ENCODE measurements at regions not wholly inside any gene's neighbourhood (a gene's known extent, or its start where the extent isn't known, plus 50 kb on each side); places are given as distances from the start of the nearest gene placed in this dataset.

DNA sequence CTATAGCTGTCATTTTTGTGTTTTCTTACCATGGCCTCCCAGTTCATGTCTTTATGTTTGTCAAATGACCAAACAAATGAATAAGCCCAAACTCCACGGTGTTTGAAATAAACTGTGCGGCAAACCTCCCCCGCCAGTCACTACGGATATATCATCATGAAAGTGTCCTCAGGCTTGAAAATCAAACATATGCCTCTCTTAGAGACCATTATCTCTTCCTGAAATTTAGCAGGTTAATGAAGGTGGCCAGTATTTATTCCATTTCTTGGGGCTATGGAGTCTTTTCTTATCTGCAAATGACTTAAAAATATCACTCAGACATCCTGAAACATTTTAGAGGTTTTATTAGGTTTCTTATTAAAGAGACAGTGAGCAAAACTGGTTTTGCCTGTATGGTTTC, 610.3 kb upstream of the CDH5 start:
- H3K9me3 ChIP-seq (ENCODE audit: control insufficient read depth, low read length) = no peaks in the 10 kb centered on the region
- H3K4me1 ChIP-seq (ENCODE audit: control insufficient read depth, insufficient read depth, low read length, poor library complexity, severe bottlenecking) = no peaks in the 10 kb centered on the region
- H3K27me3 ChIP-seq (replicated peaks; ENCODE audit: control insufficient read depth, insufficient read depth, low read length, poor library complexity, severe bottlenecking) = no peaks in the 10 kb centered on the region
- no peak overlapping the region for H3K27ac ChIP-seq (ENCODE audit: insufficient read depth, low read length, poor library complexity, severe bottlenecking)
- no peak for DNase-seq
- H3K36me3 ChIP-seq (ENCODE audit: control insufficient read depth, insufficient read depth, low read length) = no peaks in the 10 kb centered on the region
- no peak overlapping the region for H3K4me3 ChIP-seq (ENCODE audit: insufficient read depth, low read depth, low read length, poor library complexity, severe bottlenecking)

- Histone ChIP-seq H3K4me1 (ENCODE audit: control insufficient read depth, insufficient read depth, low read length, poor library complexity, severe bottlenecking) (no peaks in the 10 kb centered on the region), H3K36me3 (ENCODE audit: control insufficient read depth, insufficient read depth, low read length) (no peaks in the 10 kb centered on the region), H3K9me3 (ENCODE audit: control insufficient read depth, low read length) (no peaks in the 10 kb centered on the region), H3K4me3 (ENCODE audit: insufficient read depth, low read depth, low read length, poor library complexity, severe bottlenecking) (no peak overlapping the region), H3K27ac (ENCODE audit: insufficient read depth, low read length, poor library complexity, severe bottlenecking) (no peak overlapping the region), H3K27me3 (replicated peaks; ENCODE audit: control insufficient read depth, insufficient read depth, low read length, poor library complexity, severe bottlenecking) (no peaks in the 10 kb centered on the region)
- DNase-seq = no peak
Measured at GRCh38 chr16:65754820-65755691, 611.4 kb upstream of the CDH5 start.

DNA sequence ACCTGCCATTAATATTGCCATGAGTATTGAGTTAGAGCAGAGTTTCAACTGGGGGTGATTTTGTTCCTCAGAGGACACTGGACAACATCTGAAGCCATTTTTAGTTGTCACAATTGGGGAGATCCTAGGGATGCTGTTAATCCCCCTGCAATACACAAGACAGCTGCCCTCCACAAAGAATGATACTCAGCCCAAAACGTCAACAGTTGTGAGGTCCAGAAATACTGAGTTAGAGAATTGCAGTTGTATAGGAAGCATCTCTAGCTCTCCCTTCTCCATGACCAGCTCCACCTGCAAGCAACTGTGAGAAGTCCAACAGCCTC, 614.0 kb upstream of the CDH5 start:
- H3K27ac ChIP-seq (ENCODE audit: insufficient read depth, low read length, poor library complexity, severe bottlenecking) = no peak overlapping the region
- H3K4me1 ChIP-seq (ENCODE audit: control insufficient read depth, insufficient read depth, low read length, poor library complexity, severe bottlenecking) = no peaks in the 10 kb centered on the region
- H3K36me3 ChIP-seq (ENCODE audit: control insufficient read depth, insufficient read depth, low read length) = no peaks in the 10 kb centered on the region
- no peaks in the 10 kb centered on the region for H3K9me3 ChIP-seq (ENCODE audit: control insufficient read depth, low read length)
- H3K4me3 ChIP-seq (ENCODE audit: insufficient read depth, low read depth, low read length, poor library complexity, severe bottlenecking) = no peak overlapping the region
- H3K27me3 ChIP-seq (replicated peaks; ENCODE audit: control insufficient read depth, insufficient read depth, low read length, poor library complexity, severe bottlenecking) = no peaks in the 10 kb centered on the region
- no peak for DNase-seq

- H3K36me3 ChIP-seq (ENCODE audit: control insufficient read depth, insufficient read depth, low read length) = no peaks in the 10 kb centered on the region
- H3K27me3 ChIP-seq (replicated peaks; ENCODE audit: control insufficient read depth, insufficient read depth, low read length, poor library complexity, severe bottlenecking) = no peaks in the 10 kb centered on the region
- no peaks in the 10 kb centered on the region for H3K4me1 ChIP-seq (ENCODE audit: control insufficient read depth, insufficient read depth, low read length, poor library complexity, severe bottlenecking)
- no peaks in the 10 kb centered on the region for H3K9me3 ChIP-seq (ENCODE audit: control insufficient read depth, low read length)
- no peak for DNase-seq
- no peak overlapping the region for H3K4me3 ChIP-seq (ENCODE audit: insufficient read depth, low read depth, low read length, poor library complexity, severe bottlenecking)
- H3K27ac ChIP-seq (ENCODE audit: insufficient read depth, low read length, poor library complexity, severe bottlenecking) = no peak overlapping the region
Measured at GRCh38 chr16:65751622-65752521, 614.6 kb upstream of the CDH5 start.

- no peak for DNase-seq
- Histone ChIP-seq H3K36me3 (ENCODE audit: control insufficient read depth, insufficient read depth, low read length) (no peaks in the 10 kb centered on the region), H3K27ac (ENCODE audit: insufficient read depth, low read length, poor library complexity, severe bottlenecking) (no peak overlapping the region), H3K27me3 (replicated peaks; ENCODE audit: control insufficient read depth, insufficient read depth, low read length, poor library complexity, severe bottlenecking) (no peaks in the 10 kb centered on the region), H3K4me1 (ENCODE audit: control insufficient read depth, insufficient read depth, low read length, poor library complexity, severe bottlenecking) (no peaks in the 10 kb centered on the region), H3K9me3 (ENCODE audit: control insufficient read depth, low read length) (no peaks in the 10 kb centered on the region), H3K4me3 (ENCODE audit: insufficient read depth, low read depth, low read length, poor library complexity, severe bottlenecking) (no peak overlapping the region)
Measured at GRCh38 chr16:65749506-65749905, 617.0 kb upstream of the CDH5 start.

DNA sequence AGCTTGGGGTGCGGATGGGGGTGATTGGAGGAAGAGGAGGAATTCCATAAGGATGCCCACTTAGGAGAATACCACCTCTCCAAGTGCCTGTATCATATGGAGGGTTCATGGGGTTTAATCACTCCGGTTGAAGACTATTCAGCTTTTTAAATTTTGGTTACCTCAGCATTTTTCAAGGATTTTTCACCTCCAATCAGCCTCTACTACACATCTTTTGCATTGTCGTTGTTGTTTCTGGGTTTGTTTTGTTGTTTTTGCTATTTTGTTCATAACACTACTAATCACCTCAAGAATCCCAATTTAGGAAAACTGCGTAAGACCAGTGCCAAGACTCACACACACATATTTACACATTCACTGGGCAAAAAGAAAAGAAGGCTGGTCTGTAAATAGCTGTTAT, 619.5 kb upstream of the CDH5 start:
- DNase-seq = no peak
- Histone ChIP-seq H3K4me3 (ENCODE audit: insufficient read depth, low read depth, low read length, poor library complexity, severe bottlenecking) (no peak overlapping the region), H3K4me1 (ENCODE audit: control insufficient read depth, insufficient read depth, low read length, poor library complexity, severe bottlenecking) (no peaks in the 10 kb centered on the region), H3K36me3 (ENCODE audit: control insufficient read depth, insufficient read depth, low read length) (no peaks in the 10 kb centered on the region), H3K27ac (ENCODE audit: insufficient read depth, low read length, poor library complexity, severe bottlenecking) (no peak overlapping the region), H3K27me3 (replicated peaks; ENCODE audit: control insufficient read depth, insufficient read depth, low read length, poor library complexity, severe bottlenecking) (no peaks in the 10 kb centered on the region), H3K9me3 (ENCODE audit: control insufficient read depth, low read length) (no peaks in the 10 kb centered on the region)

GRCh38 chr16:65745201-65745708, 621.2 kb upstream of the CDH5 start:
- Histone ChIP-seq H3K27ac (ENCODE audit: insufficient read depth, low read length, poor library complexity, severe bottlenecking) (no peak overlapping the region), H3K4me1 (ENCODE audit: control insufficient read depth, insufficient read depth, low read length, poor library complexity, severe bottlenecking) (no peaks in the 10 kb centered on the region), H3K36me3 (ENCODE audit: control insufficient read depth, insufficient read depth, low read length) (no peaks in the 10 kb centered on the region), H3K4me3 (ENCODE audit: insufficient read depth, low read depth, low read length, poor library complexity, severe bottlenecking) (no peak overlapping the region), H3K9me3 (ENCODE audit: control insufficient read depth, low read length) (no peaks in the 10 kb centered on the region), H3K27me3 (replicated peaks; ENCODE audit: control insufficient read depth, insufficient read depth, low read length, poor library complexity, severe bottlenecking) (no peaks in the 10 kb centered on the region)
- DNase-seq = no peak

GRCh38 chr16:65744401-65744800, 622.1 kb upstream of the CDH5 start:
- H3K9me3 ChIP-seq (ENCODE audit: control insufficient read depth, low read length) = no peaks in the 10 kb centered on the region
- H3K36me3 ChIP-seq (ENCODE audit: control insufficient read depth, insufficient read depth, low read length) = no peaks in the 10 kb centered on the region
- no peak overlapping the region for H3K27ac ChIP-seq (ENCODE audit: insufficient read depth, low read length, poor library complexity, severe bottlenecking)

DNA sequence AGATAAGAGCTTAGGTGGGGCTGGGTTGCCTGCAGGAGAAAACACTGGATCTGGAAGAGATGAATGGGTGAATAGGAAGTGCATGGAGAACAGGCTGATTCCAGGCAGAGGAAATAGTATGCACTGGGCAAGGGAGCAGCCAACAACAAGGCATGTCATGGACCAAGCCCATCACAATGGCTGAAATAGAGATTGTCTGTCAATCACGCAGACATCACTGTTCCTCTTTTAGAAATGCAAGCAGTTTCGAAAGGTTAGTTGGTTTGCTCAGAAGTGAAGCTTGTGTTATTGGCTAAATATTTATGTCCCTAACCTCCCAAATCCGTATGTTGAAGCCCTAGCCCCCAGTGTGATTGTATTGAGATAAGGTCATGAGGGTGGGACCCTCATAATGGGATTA, 621.7 kb upstream of the CDH11 start:
- no peak overlapping the region for H3K4me3 ChIP-seq (ENCODE audit: insufficient read depth, low read depth, low read length, poor library complexity, severe bottlenecking)
- H3K9me3 ChIP-seq (ENCODE audit: control insufficient read depth, low read length) = no peaks in the 10 kb centered on the region
- H3K4me1 ChIP-seq (ENCODE audit: control insufficient read depth, insufficient read depth, low read length, poor library complexity, severe bottlenecking) = no peaks in the 10 kb centered on the region
- H3K27me3 ChIP-seq (replicated peaks; ENCODE audit: control insufficient read depth, insufficient read depth, low read length, poor library complexity, severe bottlenecking) = no peaks in the 10 kb centered on the region
- no peak overlapping the region for H3K27ac ChIP-seq (ENCODE audit: insufficient read depth, low read length, poor library complexity, severe bottlenecking)
- DNase-seq = no peak
- H3K36me3 ChIP-seq (ENCODE audit: control insufficient read depth, insufficient read depth, low read length) = no peaks in the 10 kb centered on the region

More at GRCh38 chr16:65744401-65744800, 622.1 kb upstream of the CDH5 start:
- no peak for DNase-seq
- no peaks in the 10 kb centered on the region for H3K27me3 ChIP-seq (replicated peaks; ENCODE audit: control insufficient read depth, insufficient read depth, low read length, poor library complexity, severe bottlenecking)
- H3K4me3 ChIP-seq (ENCODE audit: insufficient read depth, low read depth, low read length, poor library complexity, severe bottlenecking) = no peak overlapping the region
- H3K4me1 ChIP-seq (ENCODE audit: control insufficient read depth, insufficient read depth, low read length, poor library complexity, severe bottlenecking) = no peaks in the 10 kb centered on the region

DNA sequence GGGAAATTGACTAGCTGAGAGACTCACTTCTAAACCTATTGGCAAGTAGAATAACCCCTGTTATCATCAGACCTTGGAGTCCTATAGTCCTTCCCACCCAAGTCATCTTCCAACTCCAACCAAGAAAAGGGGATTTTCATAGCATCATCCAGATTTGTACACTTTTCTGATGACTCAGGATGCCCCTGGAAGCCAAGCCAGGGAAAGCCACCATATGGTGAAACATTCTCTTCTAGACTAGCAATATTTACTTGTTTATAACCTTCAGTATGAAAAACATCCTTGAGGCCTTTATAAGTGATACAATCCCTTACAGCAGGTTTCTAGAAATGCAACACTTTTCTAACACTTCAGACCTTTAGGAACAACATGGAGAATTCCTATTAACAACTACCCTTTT, 618.8 kb upstream of the CDH11 start:
- Histone ChIP-seq H3K4me1 (ENCODE audit: control insufficient read depth, insufficient read depth, low read length, poor library complexity, severe bottlenecking) (no peaks in the 10 kb centered on the region), H3K4me3 (ENCODE audit: insufficient read depth, low read depth, low read length, poor library complexity, severe bottlenecking) (no peak overlapping the region), H3K27me3 (replicated peaks; ENCODE audit: control insufficient read depth, insufficient read depth, low read length, poor library complexity, severe bottlenecking) (no peaks in the 10 kb centered on the region), H3K36me3 (ENCODE audit: control insufficient read depth, insufficient read depth, low read length) (no peaks in the 10 kb centered on the region), H3K27ac (ENCODE audit: insufficient read depth, low read length, poor library complexity, severe bottlenecking) (no peak overlapping the region), H3K9me3 (ENCODE audit: control insufficient read depth, low read length) (no peaks in the 10 kb centered on the region)
- DNase-seq = no peak
